Hepatocyte (in vitro differentiated cells): ENCODE measurements at regions not wholly inside any gene's neighbourhood (a gene's known extent, or its start where the extent isn't known, plus 50 kb on each side); places are given as distances from the start of the nearest gene placed in this dataset.

Experiments
- EZH2phosphoT487 ChIP-seq: fragments of 200-600 bp; sonication (generic); IDR thresholded peaks from one replicate; pipeline ENCODE4 v1.6.1; 2018; ENCODE audit warnings: antibody characterized with exemption, mild to moderate bottlenecking, low read depth, moderate library complexity; ENCODE audit not compliant: unreplicated experiment, severe bottlenecking
- TF ChIP-seq, protein P1 (sequence below): fragments of 200-600 bp; sonication (generic); IDR thresholded peaks from 2 replicates; pipeline ENCODE4 v1.5.1; 2016; ENCODE audit warnings: antibody characterized with exemption, mild to moderate bottlenecking; ENCODE audit not compliant: poor library complexity

DNA sequence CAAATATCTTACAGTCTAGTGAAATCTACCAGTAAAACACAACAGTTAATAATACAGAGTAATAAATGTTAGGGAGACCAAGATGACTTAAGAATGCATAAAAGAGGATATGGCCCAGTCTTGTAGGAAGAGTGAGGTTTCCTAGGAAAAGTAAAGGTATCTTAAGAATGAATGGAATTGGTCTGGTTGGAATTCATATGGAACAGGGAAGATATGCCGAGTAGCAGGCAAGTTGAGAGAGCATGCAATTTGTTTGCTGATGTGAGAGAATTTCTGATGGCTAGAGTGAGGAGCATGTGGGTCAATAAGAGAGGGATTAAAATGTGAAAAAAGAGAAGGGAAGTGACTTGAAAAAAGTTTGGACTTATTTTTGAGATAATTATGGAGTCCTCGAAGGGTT is 512.9 kb upstream of the ZEB2 start:
- TF ChIP-seq, protein P1, sequence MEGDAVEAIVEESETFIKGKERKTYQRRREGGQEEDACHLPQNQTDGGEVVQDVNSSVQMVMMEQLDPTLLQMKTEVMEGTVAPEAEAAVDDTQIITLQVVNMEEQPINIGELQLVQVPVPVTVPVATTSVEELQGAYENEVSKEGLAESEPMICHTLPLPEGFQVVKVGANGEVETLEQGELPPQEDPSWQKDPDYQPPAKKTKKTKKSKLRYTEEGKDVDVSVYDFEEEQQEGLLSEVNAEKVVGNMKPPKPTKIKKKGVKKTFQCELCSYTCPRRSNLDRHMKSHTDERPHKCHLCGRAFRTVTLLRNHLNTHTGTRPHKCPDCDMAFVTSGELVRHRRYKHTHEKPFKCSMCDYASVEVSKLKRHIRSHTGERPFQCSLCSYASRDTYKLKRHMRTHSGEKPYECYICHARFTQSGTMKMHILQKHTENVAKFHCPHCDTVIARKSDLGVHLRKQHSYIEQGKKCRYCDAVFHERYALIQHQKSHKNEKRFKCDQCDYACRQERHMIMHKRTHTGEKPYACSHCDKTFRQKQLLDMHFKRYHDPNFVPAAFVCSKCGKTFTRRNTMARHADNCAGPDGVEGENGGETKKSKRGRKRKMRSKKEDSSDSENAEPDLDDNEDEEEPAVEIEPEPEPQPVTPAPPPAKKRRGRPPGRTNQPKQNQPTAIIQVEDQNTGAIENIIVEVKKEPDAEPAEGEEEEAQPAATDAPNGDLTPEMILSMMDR, result no peak
- TF ChIP-seq EZH2phosphoT487, result no peak
